ENCODE measurements at regions not wholly inside any gene's neighbourhood (a gene's known extent, or its start where the extent isn't known, plus 50 kb on each side); places are given as distances from the start of the nearest gene placed in this dataset.

- H3K36me3 ChIP-seq (ENCODE audit: control insufficient read depth in 1 of 2, insufficient read depth in 2 of 2, low read length in 2 of 2), result no peaks in the 10 kb centered on the region
- H3K4me1 ChIP-seq (ENCODE audit: control insufficient read depth in 1 of 2, insufficient read depth in 2 of 2, low read length in 2 of 2), result peaks cover 0 to 4% of the 10 kb centered on the region in 2 donors
- H3K27ac ChIP-seq (ENCODE audit: low read depth, low read length), result no peak overlapping the region
- no peaks in the 10 kb centered on the region for H3K9me3 ChIP-seq (ENCODE audit: control insufficient read depth in 1 of 2, low read length in 2 of 2)
- no peak overlapping the region for H3K4me3 ChIP-seq (ENCODE audit: low read depth in 1 of 2, low read length in 2 of 2)
- H3K27me3 ChIP-seq (ENCODE audit: control insufficient read depth in 1 of 2, insufficient read depth in 2 of 2, low read length in 2 of 2), result no peaks in the 10 kb centered on the region
- H3K9ac ChIP-seq (ENCODE audit: low read depth in 1 of 2, low read length in 2 of 2), result no peak overlapping the region
Measured at GRCh38 chr7:47711776-47712175, 129.9 kb upstream of the TNS3 start.

GRCh38 chr7:47710201-47710935 is 128.5 kb upstream of the TNS3 start:
- H3K36me3 ChIP-seq (ENCODE audit: control insufficient read depth in 1 of 2, insufficient read depth in 2 of 2, low read length in 2 of 2), result no peaks in the 10 kb centered on the region
- H3K4me3 ChIP-seq (ENCODE audit: low read depth in 1 of 2, low read length in 2 of 2), result no peak overlapping the region
- no peaks in the 10 kb centered on the region for H3K27me3 ChIP-seq (ENCODE audit: control insufficient read depth in 1 of 2, insufficient read depth in 2 of 2, low read length in 2 of 2)
- H3K9ac ChIP-seq (ENCODE audit: low read depth in 1 of 2, low read length in 2 of 2), result no peak overlapping the region
- no peaks in the 10 kb centered on the region for H3K9me3 ChIP-seq (ENCODE audit: control insufficient read depth in 1 of 2, low read length in 2 of 2)
- H3K4me1 ChIP-seq (ENCODE audit: control insufficient read depth in 1 of 2, insufficient read depth in 2 of 2, low read length in 2 of 2), result no peaks in the 10 kb centered on the region
- H3K27ac ChIP-seq (ENCODE audit: low read depth, low read length), result no peak overlapping the region

GRCh38 chr7:47709451-47709850 is 127.5 kb upstream of the TNS3 start:
- Histone ChIP-seq H3K9me3 (ENCODE audit: control insufficient read depth in 1 of 2, low read length in 2 of 2) (no peaks in the 10 kb centered on the region), H3K4me1 (ENCODE audit: control insufficient read depth in 1 of 2, insufficient read depth in 2 of 2, low read length in 2 of 2) (no peaks in the 10 kb centered on the region), H3K36me3 (ENCODE audit: control insufficient read depth in 1 of 2, insufficient read depth in 2 of 2, low read length in 2 of 2) (no peaks in the 10 kb centered on the region), H3K27ac (ENCODE audit: low read depth, low read length) (no peak overlapping the region), H3K9ac (ENCODE audit: low read depth in 1 of 2, low read length in 2 of 2) (no peak overlapping the region), H3K4me3 (ENCODE audit: low read depth in 1 of 2, low read length in 2 of 2) (no peak overlapping the region), H3K27me3 (ENCODE audit: control insufficient read depth in 1 of 2, insufficient read depth in 2 of 2, low read length in 2 of 2) (no peaks in the 10 kb centered on the region)

GRCh38 chr7:47709051-47709450 is 127.1 kb upstream of the TNS3 start:
- H3K27me3 ChIP-seq (ENCODE audit: control insufficient read depth in 1 of 2, insufficient read depth in 2 of 2, low read length in 2 of 2), result no peaks in the 10 kb centered on the region
- no peak overlapping the region for H3K9ac ChIP-seq (ENCODE audit: low read depth in 1 of 2, low read length in 2 of 2)
- H3K4me1 ChIP-seq (ENCODE audit: control insufficient read depth in 1 of 2, insufficient read depth in 2 of 2, low read length in 2 of 2), result no peaks in the 10 kb centered on the region
- H3K4me3 ChIP-seq (ENCODE audit: low read depth in 1 of 2, low read length in 2 of 2), result no peak overlapping the region
- H3K9me3 ChIP-seq (ENCODE audit: control insufficient read depth in 1 of 2, low read length in 2 of 2), result no peaks in the 10 kb centered on the region
- no peaks in the 10 kb centered on the region for H3K36me3 ChIP-seq (ENCODE audit: control insufficient read depth in 1 of 2, insufficient read depth in 2 of 2, low read length in 2 of 2)
- no peak overlapping the region for H3K27ac ChIP-seq (ENCODE audit: low read depth, low read length)

GRCh38 chr7:47707583-47707982 is 125.7 kb upstream of the TNS3 start:
- no peaks in the 10 kb centered on the region for H3K27me3 ChIP-seq (ENCODE audit: control insufficient read depth in 1 of 2, insufficient read depth in 2 of 2, low read length in 2 of 2)
- H3K4me3 ChIP-seq (ENCODE audit: low read depth in 1 of 2, low read length in 2 of 2), result no peak overlapping the region

GRCh38 chr7:47704936-47705335 is 123.0 kb upstream of the TNS3 start:
- Histone ChIP-seq H3K27ac (ENCODE audit: low read depth, low read length) (no peak overlapping the region), H3K4me1 (ENCODE audit: control insufficient read depth in 1 of 2, insufficient read depth in 2 of 2, low read length in 2 of 2) (no peaks in the 10 kb centered on the region), H3K36me3 (ENCODE audit: control insufficient read depth in 1 of 2, insufficient read depth in 2 of 2, low read length in 2 of 2) (no peaks in the 10 kb centered on the region), H3K9ac (ENCODE audit: low read depth in 1 of 2, low read length in 2 of 2) (no peak overlapping the region), H3K4me3 (ENCODE audit: low read depth in 1 of 2, low read length in 2 of 2) (no peak overlapping the region), H3K9me3 (ENCODE audit: control insufficient read depth in 1 of 2, low read length in 2 of 2) (no peaks in the 10 kb centered on the region), H3K27me3 (ENCODE audit: control insufficient read depth in 1 of 2, insufficient read depth in 2 of 2, low read length in 2 of 2) (no peaks in the 10 kb centered on the region)

More at GRCh38 chr7:47707583-47707982, 125.7 kb upstream of the TNS3 start:
- no peaks in the 10 kb centered on the region for H3K36me3 ChIP-seq (ENCODE audit: control insufficient read depth in 1 of 2, insufficient read depth in 2 of 2, low read length in 2 of 2)
- H3K27ac ChIP-seq (ENCODE audit: low read depth, low read length), result no peak overlapping the region
- no peak overlapping the region for H3K9ac ChIP-seq (ENCODE audit: low read depth in 1 of 2, low read length in 2 of 2)
- no peaks in the 10 kb centered on the region for H3K9me3 ChIP-seq (ENCODE audit: control insufficient read depth in 1 of 2, low read length in 2 of 2)
- no peaks in the 10 kb centered on the region for H3K4me1 ChIP-seq (ENCODE audit: control insufficient read depth in 1 of 2, insufficient read depth in 2 of 2, low read length in 2 of 2)

- Histone ChIP-seq H3K36me3 (ENCODE audit: control insufficient read depth in 1 of 2, insufficient read depth in 2 of 2, low read length in 2 of 2) (no peaks in the 10 kb centered on the region), H3K9ac (ENCODE audit: low read depth in 1 of 2, low read length in 2 of 2) (no peak overlapping the region), H3K4me1 (ENCODE audit: control insufficient read depth in 1 of 2, insufficient read depth in 2 of 2, low read length in 2 of 2) (no peaks in the 10 kb centered on the region), H3K9me3 (ENCODE audit: control insufficient read depth in 1 of 2, low read length in 2 of 2) (no peaks in the 10 kb centered on the region), H3K27ac (ENCODE audit: low read depth, low read length) (no peak overlapping the region), H3K4me3 (ENCODE audit: low read depth in 1 of 2, low read length in 2 of 2) (no peak overlapping the region), H3K27me3 (ENCODE audit: control insufficient read depth in 1 of 2, insufficient read depth in 2 of 2, low read length in 2 of 2) (no peaks in the 10 kb centered on the region)
Measured at GRCh38 chr7:47702080-47702479, 120.2 kb upstream of the TNS3 start.

- H3K27ac ChIP-seq (ENCODE audit: low read depth, low read length), result no peak overlapping the region
Measured at GRCh38 chr7:47698386-47698785, 116.5 kb upstream of the TNS3 start.

GRCh38 chr7:47697543-47697942 is 115.6 kb upstream of the TNS3 start:
- Histone ChIP-seq H3K4me1 (ENCODE audit: control insufficient read depth in 1 of 2, insufficient read depth in 2 of 2, low read length in 2 of 2) (no peaks in the 10 kb centered on the region), H3K27me3 (ENCODE audit: control insufficient read depth in 1 of 2, insufficient read depth in 2 of 2, low read length in 2 of 2) (no peaks in the 10 kb centered on the region), H3K36me3 (ENCODE audit: control insufficient read depth in 1 of 2, insufficient read depth in 2 of 2, low read length in 2 of 2) (no peaks in the 10 kb centered on the region), H3K4me3 (ENCODE audit: low read depth in 1 of 2, low read length in 2 of 2) (no peak overlapping the region), H3K27ac (ENCODE audit: low read depth, low read length) (no peak overlapping the region), H3K9ac (ENCODE audit: low read depth in 1 of 2, low read length in 2 of 2) (no peak overlapping the region), H3K9me3 (ENCODE audit: control insufficient read depth in 1 of 2, low read length in 2 of 2) (no peaks in the 10 kb centered on the region)

More at GRCh38 chr7:47698386-47698785, 116.5 kb upstream of the TNS3 start:
- H3K9ac ChIP-seq (ENCODE audit: low read depth in 1 of 2, low read length in 2 of 2), result no peak overlapping the region
- no peaks in the 10 kb centered on the region for H3K4me1 ChIP-seq (ENCODE audit: control insufficient read depth in 1 of 2, insufficient read depth in 2 of 2, low read length in 2 of 2)
- H3K9me3 ChIP-seq (ENCODE audit: control insufficient read depth in 1 of 2, low read length in 2 of 2), result no peaks in the 10 kb centered on the region
- H3K4me3 ChIP-seq (ENCODE audit: low read depth in 1 of 2, low read length in 2 of 2), result no peak overlapping the region
- H3K36me3 ChIP-seq (ENCODE audit: control insufficient read depth in 1 of 2, insufficient read depth in 2 of 2, low read length in 2 of 2), result no peaks in the 10 kb centered on the region
- no peaks in the 10 kb centered on the region for H3K27me3 ChIP-seq (ENCODE audit: control insufficient read depth in 1 of 2, insufficient read depth in 2 of 2, low read length in 2 of 2)

- H3K9me3 ChIP-seq (ENCODE audit: control insufficient read depth in 1 of 2, low read length in 2 of 2), result no peaks in the 10 kb centered on the region
- no peaks in the 10 kb centered on the region for H3K36me3 ChIP-seq (ENCODE audit: control insufficient read depth in 1 of 2, insufficient read depth in 2 of 2, low read length in 2 of 2)
- H3K27ac ChIP-seq (ENCODE audit: low read depth, low read length), result no peak overlapping the region
- H3K4me3 ChIP-seq (ENCODE audit: low read depth in 1 of 2, low read length in 2 of 2), result no peak overlapping the region
- no peak overlapping the region for H3K9ac ChIP-seq (ENCODE audit: low read depth in 1 of 2, low read length in 2 of 2)
- H3K27me3 ChIP-seq (ENCODE audit: control insufficient read depth in 1 of 2, insufficient read depth in 2 of 2, low read length in 2 of 2), result no peaks in the 10 kb centered on the region
- H3K4me1 ChIP-seq (ENCODE audit: control insufficient read depth in 1 of 2, insufficient read depth in 2 of 2, low read length in 2 of 2), result no peaks in the 10 kb centered on the region
Measured at GRCh38 chr7:47696152-47696710, 114.3 kb upstream of the TNS3 start.
